Activated CD8-positive, alpha-beta T cell treated with anti-CD3 and anti-CD28 coated beads for 36 hours (primary cell): ENCODE measurements at regions not wholly inside any gene's neighbourhood (a gene's known extent, or its start where the extent isn't known, plus 50 kb on each side); places are given as distances from the start of the nearest gene placed in this dataset.

Experiments
- ATAC-seq: fragments of 200-7000 bp; cut with Tn5 transposase; one replicate; pipeline ENCODE4 v1.10.0; 2021; ENCODE audit warnings: mild to moderate bottlenecking, moderate library complexity
- CTCF ChIA-PET: fragments of 350-600 bp; sonication (Branson Sonifier 250); formaldehyde crosslinking; loops from one replicate; lab custom pipeline; 2021; ENCODE audit warnings: antibody characterized with exemption; lab: Charles Lee
- POLR2A ChIA-PET: fragments of 350-600 bp; sonication (Branson Sonifier 250); formaldehyde crosslinking; loops from one replicate; lab custom pipeline; 2021; ENCODE audit warnings: antibody characterized with exemption; lab: Charles Lee
- DNase-seq: peaks from one replicate; pipeline ENCODE4 v3.0.0-alpha.2; 2020
- H3K27ac Mint-ChIP-seq: one replicate; pipeline ENCODE4 v1.8.0; 2021; ENCODE audit warnings: mild to moderate bottlenecking, mixed read lengths
- H3K27me3 Mint-ChIP-seq: one replicate; pipeline ENCODE4 v1.8.0; 2021; ENCODE audit warnings: mixed read lengths
- H3K36me3 Mint-ChIP-seq: one replicate; pipeline ENCODE4 v1.8.0; 2021; ENCODE audit warnings: low read depth, mixed read lengths
- H3K4me1 Mint-ChIP-seq: one replicate; pipeline ENCODE4 v1.8.0; 2021; ENCODE audit warnings: low read depth, mixed read lengths
- H3K4me3 Mint-ChIP-seq: one replicate; pipeline ENCODE4 v1.8.0; 2021; ENCODE audit warnings: mild to moderate bottlenecking, moderate library complexity, mixed read lengths
- H3K9me3 Mint-ChIP-seq: one replicate; pipeline ENCODE4 v1.8.0; 2021; ENCODE audit warnings: mixed read lengths
- CTCF ChIP-seq: fragments of 200-600 bp; IDR thresholded peaks from one replicate; pipeline ENCODE4 v1.8.0; 2022; ENCODE audit warnings: antibody characterized with exemption, mild to moderate bottlenecking
- intact Hi-C: fragments of 100-400 bp; cut with micrococcal nuclease; formaldehyde crosslinking; loops from one replicate; pipeline ENCODE4 v1.10.0; 2022

- ChIA-PET POLR2A (no interaction called here), CTCF (no interaction called here)
- DNase-seq (no peak), ATAC-seq (no peak)
- Mint-ChIP-seq H3K27ac (no peak overlapping the region), H3K4me3 (no peak overlapping the region), H3K9me3 (no peaks in the 10 kb centered on the region), H3K4me1 (no peaks in the 10 kb centered on the region), H3K36me3 (no peaks in the 10 kb centered on the region), H3K27me3 (no peaks in the 10 kb centered on the region)
- TF ChIP-seq CTCF = no peak
- intact Hi-C loops = no loop called here
Observed at GRCh38 chrX:138954976-138955375, 243.5 kb upstream of the FGF13 start.

- Mint-ChIP-seq H3K27ac (no peak overlapping the region), H3K4me3 (no peak overlapping the region), H3K9me3 (no peaks in the 10 kb centered on the region), H3K4me1 (no peaks in the 10 kb centered on the region), H3K27me3 (no peaks in the 10 kb centered on the region), H3K36me3 (no peaks in the 10 kb centered on the region)
- intact Hi-C loops = no loop called here
- no peak for DNase-seq
- no peak for ATAC-seq
- TF ChIP-seq CTCF = no peak
- ChIA-PET CTCF (no interaction called here), POLR2A (no interaction called here)
Observed at GRCh38 chrX:138946926-138947325, 235.4 kb upstream of the FGF13 start.

DNA sequence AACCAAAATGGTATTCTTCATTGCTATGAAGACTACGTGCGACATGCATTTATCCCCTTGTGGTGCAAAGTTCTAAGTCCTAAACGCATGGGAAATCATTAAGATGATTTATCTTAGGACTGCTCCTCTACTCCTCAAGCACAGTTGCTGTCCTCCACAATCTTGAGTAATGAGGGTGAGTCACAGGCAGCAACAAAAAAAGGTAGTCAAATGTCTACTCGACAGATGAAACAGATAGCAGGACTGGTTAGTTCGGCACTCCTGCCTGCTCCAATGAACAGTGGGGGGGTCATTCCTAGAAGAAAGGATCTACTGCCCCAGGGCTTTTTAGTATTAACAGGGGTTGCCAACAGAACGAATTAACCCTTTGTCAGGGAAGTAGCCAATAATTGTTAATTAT lies 233.7 kb upstream of the FGF13 start:
- no peak for ATAC-seq
- TF ChIP-seq CTCF = no peak
- Mint-ChIP-seq H3K9me3 (no peaks in the 10 kb centered on the region), H3K27ac (no peak overlapping the region), H3K4me1 (no peaks in the 10 kb centered on the region), H3K36me3 (no peaks in the 10 kb centered on the region), H3K4me3 (no peak overlapping the region), H3K27me3 (no peaks in the 10 kb centered on the region)
- POLR2A ChIA-PET = no interaction called here
- intact Hi-C loops = no loop called here
- no peak for DNase-seq
- CTCF ChIA-PET = no interaction called here

DNA sequence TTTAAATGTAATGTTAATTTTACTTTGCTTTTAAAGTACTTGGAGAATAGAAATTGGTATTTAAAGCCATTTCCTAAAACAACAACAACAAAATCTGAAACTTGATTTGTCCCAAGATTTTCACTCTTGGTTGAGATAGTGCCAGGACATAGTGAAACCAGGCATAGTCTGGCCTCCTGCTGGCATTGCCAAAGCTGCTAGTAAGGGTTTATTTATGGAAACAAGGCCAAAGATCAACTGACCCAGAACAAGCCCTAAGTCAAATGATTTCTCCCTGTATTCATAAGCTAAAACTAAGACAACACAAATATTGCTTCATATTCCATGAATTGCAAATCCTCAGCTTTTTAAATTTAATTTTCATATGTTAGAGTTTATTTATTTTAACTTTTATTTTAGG lies 227.5 kb upstream of the FGF13 start:
- Mint-ChIP-seq H3K27me3 (no peaks in the 10 kb centered on the region), H3K4me1 (no peaks in the 10 kb centered on the region), H3K4me3 (no peak overlapping the region), H3K36me3 (no peaks in the 10 kb centered on the region), H3K9me3 (no peaks in the 10 kb centered on the region), H3K27ac (no peak overlapping the region)
- POLR2A ChIA-PET = no interaction called here
- intact Hi-C loops = no loop called here
- ATAC-seq (no peak), DNase-seq (no peak)
- no peak for TF ChIP-seq CTCF
- CTCF ChIA-PET = no interaction called here

- Mint-ChIP-seq H3K36me3 (no peaks in the 10 kb centered on the region), H3K4me3 (no peak overlapping the region), H3K9me3 (no peaks in the 10 kb centered on the region), H3K4me1 (no peaks in the 10 kb centered on the region), H3K27me3 (no peaks in the 10 kb centered on the region), H3K27ac (no peak overlapping the region)
- intact Hi-C loops = no loop called here
- TF ChIP-seq CTCF = no peak
- POLR2A ChIA-PET = interaction anchor here (0.7 kb wide), 1 partner anchor 8 kb away, joined by 3 read pairs; no protein-coding TSS in a partner anchor
- no peak for DNase-seq
- CTCF ChIA-PET = no interaction called here
- no peak for ATAC-seq
Observed at GRCh38 chrX:138938003-138938402, 226.5 kb upstream of the FGF13 start.
